HAP-1 (cell line): ENCODE measurements at regions not wholly inside any gene's neighbourhood (a gene's known extent, or its start where the extent isn't known, plus 50 kb on each side); places are given as distances from the start of the nearest gene placed in this dataset.

ENCODE experiments used
- DNase-seq, 2 experiments: peaks; one replicate each; pipeline ENCODE4 v3.0.0-alpha.2; 2016 to 2020; ENCODE audit warnings: low spot score in 2 of 2
- H3K27me3 ChIP-seq: fragments of 250-450 bp; sonication (Bioruptor Pico); 2 replicates; pipeline ENCODE4 v1.5.1; 2020; ENCODE audit warnings: low read depth, mild to moderate bottlenecking, moderate library complexity
- H3K36me3 ChIP-seq: fragments of 250-450 bp; sonication (Bioruptor Pico); replicated peaks from 2 replicates; pipeline ENCODE4 v1.5.1; 2020; ENCODE audit warnings: mild to moderate bottlenecking
- H3K4me1 ChIP-seq: fragments of 250-450 bp; sonication (Bioruptor Pico); 2 replicates; pipeline ENCODE4 v1.5.1; 2020; ENCODE audit warnings: mild to moderate bottlenecking
- H3K4me3 ChIP-seq: fragments of 250-450 bp; sonication (Bioruptor Pico); 2 replicates; pipeline ENCODE4 v1.5.1; 2020; ENCODE audit warnings: mild to moderate bottlenecking, moderate library complexity
- H3K9me3 ChIP-seq: fragments of 250-450 bp; sonication (Bioruptor Pico); 2 replicates; pipeline ENCODE4 v1.5.1; 2020; ENCODE audit warnings: mild to moderate bottlenecking, moderate library complexity
- in situ Hi-C: fragments of 300-500 bp; cut with MboI; formaldehyde crosslinking; loops from 3 replicates; pipeline ENCODE4 v1.14.3; 2020; ENCODE audit warnings: low sequenced_read_pairs, inconsistent platforms, mixed read lengths

DNA sequence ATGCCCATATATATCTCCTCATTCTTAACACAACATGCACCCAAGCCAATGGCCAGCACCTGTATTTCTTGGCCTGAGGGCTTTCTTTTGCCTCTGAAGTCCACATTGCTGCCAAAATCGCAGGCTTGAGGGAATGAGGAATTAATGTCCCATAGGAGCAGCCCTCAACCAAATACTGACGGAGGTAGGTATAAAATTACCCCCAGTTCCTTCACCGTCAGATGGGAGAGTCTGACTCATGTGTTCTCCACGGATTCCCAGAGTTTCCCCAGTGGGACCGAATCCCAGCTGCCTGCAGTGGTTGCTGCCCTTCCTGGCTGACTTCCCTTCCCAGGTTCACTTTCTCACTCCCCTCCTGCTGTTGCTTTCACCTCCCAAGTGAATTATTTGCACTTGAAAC is 602.2 kb upstream of the NOX3 start:
- H3K4me1 ChIP-seq, result no peaks in the 10 kb centered on the region
- no peaks in the 10 kb centered on the region for H3K36me3 ChIP-seq
- H3K4me3 ChIP-seq, result no peak overlapping the region
- DNase-seq, result no peak
- in situ Hi-C loops, result no loop called here
- no peaks in the 10 kb centered on the region for H3K27me3 ChIP-seq
- no peaks in the 10 kb centered on the region for H3K9me3 ChIP-seq

DNA sequence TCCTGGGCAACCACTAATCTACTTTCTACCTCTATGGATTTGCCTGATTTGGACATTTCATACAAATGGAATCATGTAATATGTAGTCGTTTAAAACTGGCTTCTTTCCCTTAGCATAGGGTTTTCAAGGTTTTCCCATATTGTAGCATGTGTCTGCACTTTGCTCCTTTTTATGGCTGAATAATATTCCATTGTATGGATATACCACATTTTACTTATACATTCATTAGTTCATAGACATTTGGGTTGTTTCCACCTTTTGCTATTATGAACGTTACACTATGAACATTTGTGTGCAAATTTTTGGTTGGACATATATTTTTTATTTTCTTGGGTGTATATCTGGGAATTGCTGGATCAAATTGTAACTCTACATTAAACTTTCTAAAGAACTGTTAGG is 600.4 kb upstream of the NOX3 start:
- no peaks in the 10 kb centered on the region for H3K9me3 ChIP-seq
- H3K36me3 ChIP-seq, result no peaks in the 10 kb centered on the region
- in situ Hi-C loops, result no loop called here
- H3K27me3 ChIP-seq, result no peaks in the 10 kb centered on the region
- no peak for DNase-seq
- H3K4me1 ChIP-seq, result no peaks in the 10 kb centered on the region
- no peak overlapping the region for H3K4me3 ChIP-seq

DNA sequence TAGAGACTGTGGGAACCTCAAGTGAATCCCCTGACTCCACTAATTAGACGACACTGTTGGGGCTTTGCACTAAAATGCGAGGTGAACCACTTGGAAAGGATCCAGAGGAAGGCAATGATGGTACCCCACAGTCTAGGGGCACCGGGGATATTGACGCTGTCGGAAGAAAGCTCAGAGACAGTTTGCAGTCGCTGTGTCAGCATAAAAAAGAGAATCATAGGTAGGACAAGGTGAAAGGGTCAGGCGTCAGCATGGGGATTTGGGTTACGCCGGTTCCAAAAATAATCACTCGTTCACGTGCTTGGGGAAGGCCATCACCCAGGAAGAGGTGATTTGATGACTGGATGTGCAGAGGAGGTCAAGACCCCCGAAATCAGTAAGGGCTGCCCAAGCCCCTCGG is 598.0 kb upstream of the NOX3 start:
- Histone ChIP-seq H3K4me1 (no peaks in the 10 kb centered on the region), H3K27me3 (no peaks in the 10 kb centered on the region), H3K36me3 (no peaks in the 10 kb centered on the region), H3K9me3 (no peaks in the 10 kb centered on the region), H3K4me3 (no peak overlapping the region)
- in situ Hi-C loops, result no loop called here
- DNase-seq, result no peak

DNA sequence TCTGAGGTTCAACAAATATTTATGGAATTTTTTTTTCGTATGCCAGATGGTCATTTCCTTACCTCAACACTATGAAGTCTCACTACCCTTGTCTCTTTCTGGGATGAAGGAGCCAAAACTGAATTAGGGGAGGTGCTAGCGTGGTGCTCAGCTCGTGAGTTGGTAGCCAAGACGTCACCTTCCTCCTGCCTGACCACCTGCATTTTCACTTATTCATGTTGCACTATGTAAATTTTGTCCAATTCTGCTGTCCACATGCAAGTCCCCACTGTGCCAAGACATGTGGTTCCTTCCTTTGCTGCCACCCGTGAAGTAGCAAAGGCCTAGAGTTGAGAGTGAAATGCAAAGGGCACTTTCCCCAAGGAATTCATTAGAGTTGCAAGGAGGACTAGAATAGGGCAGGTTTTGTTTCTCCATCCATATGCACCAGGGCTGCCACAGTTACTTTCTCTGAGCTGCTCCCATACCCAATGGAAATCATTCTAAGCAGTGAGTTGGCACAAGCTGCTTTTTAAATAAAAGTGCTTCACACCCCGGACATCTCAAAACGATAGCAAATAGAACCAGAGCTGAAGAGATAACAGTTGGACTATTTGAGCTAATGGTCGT is 591.3 kb upstream of the NOX3 start:
- H3K4me3 ChIP-seq, result no peak overlapping the region
- H3K36me3 ChIP-seq, result no peaks in the 10 kb centered on the region
- DNase-seq, result no peak
- in situ Hi-C loops, result no loop called here
- no peaks in the 10 kb centered on the region for H3K4me1 ChIP-seq
- no peaks in the 10 kb centered on the region for H3K27me3 ChIP-seq
- no peaks in the 10 kb centered on the region for H3K9me3 ChIP-seq

DNA sequence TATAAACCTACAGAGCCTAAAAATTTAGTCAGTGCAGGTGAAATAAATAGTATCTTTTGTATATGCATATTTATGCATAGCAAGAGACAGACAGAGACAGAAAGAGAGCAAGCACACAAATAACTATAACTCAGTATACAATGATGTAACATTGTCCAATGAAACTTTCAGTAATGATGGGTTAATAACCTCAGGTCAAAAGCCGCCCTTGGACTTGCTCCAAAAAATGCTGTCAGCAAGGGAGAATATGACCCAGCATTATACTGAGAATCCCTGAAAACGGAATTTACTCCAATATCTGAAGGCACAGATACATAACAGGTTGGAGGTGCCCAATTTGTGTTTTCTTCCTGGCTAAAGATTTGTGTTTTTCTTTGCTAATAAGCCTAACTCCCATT is 590.6 kb upstream of the NOX3 start:
- H3K9me3 ChIP-seq, result no peaks in the 10 kb centered on the region
- in situ Hi-C loops, result no loop called here
- no peaks in the 10 kb centered on the region for H3K27me3 ChIP-seq
- no peaks in the 10 kb centered on the region for H3K36me3 ChIP-seq
- H3K4me1 ChIP-seq, result no peaks in the 10 kb centered on the region
- H3K4me3 ChIP-seq, result no peak overlapping the region
- no peak for DNase-seq

DNA sequence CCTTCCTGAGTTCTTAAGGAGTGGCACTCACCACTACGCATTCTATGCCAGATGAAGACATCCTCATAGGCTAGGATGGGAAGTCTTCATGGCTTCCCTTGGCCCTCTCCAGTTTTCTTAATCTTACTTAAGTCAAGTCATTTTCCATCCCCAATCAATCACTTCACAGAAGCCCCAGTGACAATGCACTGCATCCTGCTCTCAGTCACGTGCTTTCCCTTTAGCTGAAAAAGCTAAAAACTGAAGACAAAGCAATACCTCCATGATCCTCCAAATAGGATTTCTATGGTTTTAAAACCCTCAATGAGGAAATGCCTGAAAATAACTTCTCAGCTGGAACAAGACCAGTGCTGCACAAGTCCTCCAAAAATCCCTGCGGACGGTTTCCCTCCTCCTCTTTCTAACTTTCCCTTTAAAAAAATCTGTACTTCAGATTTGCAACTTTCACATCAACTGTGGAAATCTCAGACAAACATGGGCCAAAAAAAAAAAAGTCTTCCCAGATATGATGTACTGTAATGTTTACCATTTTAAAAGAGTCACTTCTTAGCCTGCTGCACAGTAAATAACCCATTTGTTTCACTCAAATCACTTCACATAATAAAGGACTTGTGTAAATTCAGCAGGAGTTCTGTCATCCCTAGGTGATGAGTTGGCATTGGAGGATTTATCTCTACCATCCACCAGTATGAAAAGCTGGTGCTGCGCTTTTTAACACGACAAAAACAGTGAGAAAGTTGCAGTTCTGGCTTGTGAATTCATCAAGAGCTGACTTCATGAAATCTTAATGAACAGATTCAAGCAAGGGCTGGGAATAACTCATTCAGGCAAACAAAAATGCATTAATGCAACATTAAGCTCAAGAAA is 590.0 kb upstream of the NOX3 start:
- in situ Hi-C loops, result no loop called here
- Histone ChIP-seq H3K4me1 (no peaks in the 10 kb centered on the region), H3K9me3 (no peaks in the 10 kb centered on the region), H3K27me3 (no peaks in the 10 kb centered on the region), H3K36me3 (no peaks in the 10 kb centered on the region), H3K4me3 (no peak overlapping the region)
- DNase-seq, result no peak

DNA sequence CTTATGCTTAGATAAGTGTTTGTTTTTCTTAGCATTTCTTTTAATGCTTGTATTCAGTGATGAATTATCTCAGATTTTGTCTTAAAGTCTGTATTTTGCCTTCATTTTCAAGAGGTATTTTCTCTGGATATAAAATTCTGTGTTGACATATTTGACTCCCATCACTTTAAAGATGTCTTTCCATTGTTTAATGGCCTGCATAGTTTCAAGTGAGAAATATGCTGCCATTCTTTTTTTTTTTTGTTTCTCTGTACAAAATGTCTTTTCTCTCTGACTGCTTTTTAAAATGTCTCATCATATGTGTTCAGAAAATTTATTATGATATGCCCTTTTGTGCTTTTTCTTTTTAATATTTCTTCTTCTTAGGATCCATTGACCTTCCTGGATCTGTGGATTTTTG is 578.0 kb upstream of the NOX3 start:
- DNase-seq, result no peak
- peaks cover 2% of the 10 kb centered on the region for H3K9me3 ChIP-seq
- no peak overlapping the region for H3K4me3 ChIP-seq
- in situ Hi-C loops, result no loop called here
- no peaks in the 10 kb centered on the region for H3K4me1 ChIP-seq
- no peaks in the 10 kb centered on the region for H3K36me3 ChIP-seq
- no peaks in the 10 kb centered on the region for H3K27me3 ChIP-seq

DNA sequence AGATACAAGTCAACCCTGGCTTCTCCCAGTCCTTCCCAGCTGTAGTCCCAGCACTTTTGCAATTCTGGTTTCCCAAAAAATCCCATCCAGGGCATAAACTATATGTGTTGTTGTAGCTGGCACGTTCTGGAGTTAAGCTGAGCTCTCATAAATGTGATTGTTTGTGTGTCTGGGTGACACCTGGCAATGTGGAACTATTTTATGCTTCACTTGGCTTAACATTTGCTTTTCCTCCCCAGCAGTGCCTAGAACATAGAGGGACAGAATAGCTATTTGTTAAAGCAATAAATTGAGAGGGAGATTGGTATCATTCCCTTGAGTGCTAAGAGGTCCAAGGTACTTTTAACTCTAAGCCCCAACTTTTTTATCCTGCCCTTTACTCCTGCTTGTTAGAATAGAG is 575.9 kb upstream of the NOX3 start:
- no peaks in the 10 kb centered on the region for H3K27me3 ChIP-seq
- no peak overlapping the region for H3K4me3 ChIP-seq
- H3K9me3 ChIP-seq, result peaks cover 2% of the 10 kb centered on the region
- H3K4me1 ChIP-seq, result no peaks in the 10 kb centered on the region
- DNase-seq, result no peak
- no peaks in the 10 kb centered on the region for H3K36me3 ChIP-seq
- in situ Hi-C loops, result no loop called here

DNA sequence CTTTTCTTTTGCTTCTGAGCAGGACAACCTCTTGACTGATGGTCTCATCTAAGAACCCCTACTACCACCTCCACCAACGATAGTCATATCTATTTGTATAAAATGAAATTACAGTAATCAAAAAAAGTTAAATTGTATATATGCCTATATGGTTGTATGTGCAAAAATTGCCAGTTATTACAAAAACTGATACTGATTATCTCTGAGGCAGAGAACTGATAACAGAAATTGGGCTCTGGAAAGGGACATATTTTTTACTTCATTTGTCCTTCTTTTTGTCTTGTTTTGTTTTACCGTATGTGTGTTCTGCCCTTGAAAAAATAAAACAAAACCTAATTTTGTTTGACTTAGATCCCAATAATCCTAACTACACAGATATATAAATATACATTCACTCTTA is 574.4 kb upstream of the NOX3 start:
- Histone ChIP-seq H3K4me1 (no peaks in the 10 kb centered on the region), H3K36me3 (no peaks in the 10 kb centered on the region), H3K27me3 (no peaks in the 10 kb centered on the region), H3K4me3 (no peak overlapping the region), H3K9me3 (peaks cover 2% of the 10 kb centered on the region)
- DNase-seq, result no peak
- in situ Hi-C loops, result no loop called here

DNA sequence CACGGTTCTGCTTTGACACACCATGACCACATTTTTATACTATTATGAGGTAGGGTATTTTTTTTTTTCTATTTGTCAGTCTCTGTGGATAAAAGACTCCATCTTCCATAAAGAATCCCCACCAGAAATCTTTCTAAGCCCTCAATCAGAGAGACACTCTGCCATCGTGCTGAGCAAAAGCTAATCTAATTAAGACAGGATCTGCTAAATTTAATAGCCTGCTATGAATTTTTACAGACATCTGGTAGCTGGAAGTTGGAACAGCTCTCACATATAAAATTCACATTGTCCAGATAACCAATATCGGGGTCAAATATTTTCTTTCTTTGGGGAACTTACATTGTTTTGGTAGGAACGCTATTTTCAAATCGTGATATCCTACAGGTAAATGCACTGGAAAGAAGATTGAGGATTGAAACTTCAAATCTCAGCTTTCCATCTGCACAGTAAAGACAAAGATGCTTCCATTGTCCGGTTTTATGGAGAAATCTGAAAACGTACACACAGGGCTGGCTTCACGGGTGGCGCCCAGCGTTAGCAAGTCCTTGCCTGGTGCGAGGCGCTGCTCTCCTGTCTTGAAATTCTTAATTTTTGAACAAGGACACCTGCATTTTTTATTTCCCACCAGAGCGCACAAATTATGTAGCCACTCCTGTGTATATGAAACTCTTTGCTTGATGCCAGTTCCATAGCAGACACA is 573.8 kb upstream of the NOX3 start:
- Histone ChIP-seq H3K4me3 (no peak overlapping the region), H3K9me3 (peaks cover 2% of the 10 kb centered on the region), H3K36me3 (no peaks in the 10 kb centered on the region), H3K27me3 (no peaks in the 10 kb centered on the region), H3K4me1 (no peaks in the 10 kb centered on the region)
- DNase-seq, result no peak
- in situ Hi-C loops, result no loop called here

DNA sequence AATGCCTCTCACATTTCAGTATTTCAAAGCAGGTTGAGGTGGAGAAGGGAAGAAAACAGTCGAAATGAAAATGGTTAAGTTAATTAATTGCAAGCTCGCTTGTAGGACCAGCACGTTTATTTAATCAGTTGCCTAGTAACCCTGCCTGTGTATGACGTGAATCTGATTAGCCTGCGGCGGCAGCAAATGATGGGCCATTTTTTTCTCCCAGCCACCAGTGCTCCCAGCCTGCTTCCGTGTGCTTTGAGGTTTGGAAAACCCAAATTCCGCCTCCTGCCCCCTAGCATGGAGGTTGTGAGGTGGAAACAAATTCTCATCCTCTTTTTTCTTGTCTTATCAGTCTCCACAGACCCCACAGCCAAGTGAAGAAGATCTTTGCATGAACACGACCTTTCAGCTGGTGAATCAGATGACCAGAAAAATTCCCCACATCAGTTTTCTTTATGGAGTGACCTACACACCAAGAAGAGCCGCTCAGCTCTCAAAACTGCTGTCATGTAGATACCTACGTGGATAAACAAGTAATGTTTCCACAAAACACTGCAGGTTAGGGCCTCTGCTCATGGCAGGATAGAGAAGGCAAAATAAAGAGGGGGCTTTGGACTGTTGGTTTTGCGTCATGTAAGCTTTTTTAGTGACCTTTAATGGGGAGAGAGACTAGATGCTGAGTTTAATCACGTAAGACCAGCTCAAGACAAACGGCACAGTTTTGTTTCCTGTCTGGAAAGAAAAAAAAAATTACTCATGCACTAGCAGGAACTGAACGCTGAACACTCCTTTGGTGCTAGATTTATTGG is 572.9 kb upstream of the NOX3 start:
- peaks cover 2% of the 10 kb centered on the region; the same call in 1 of the 2 replicates for H3K9me3 ChIP-seq
- H3K36me3 ChIP-seq, result no peaks in the 10 kb centered on the region
- in situ Hi-C loops, result no loop called here
- no peak overlapping the region for H3K4me3 ChIP-seq
- H3K4me1 ChIP-seq, result no peaks in the 10 kb centered on the region
- H3K27me3 ChIP-seq, result no peaks in the 10 kb centered on the region
- no peak for DNase-seq

DNA sequence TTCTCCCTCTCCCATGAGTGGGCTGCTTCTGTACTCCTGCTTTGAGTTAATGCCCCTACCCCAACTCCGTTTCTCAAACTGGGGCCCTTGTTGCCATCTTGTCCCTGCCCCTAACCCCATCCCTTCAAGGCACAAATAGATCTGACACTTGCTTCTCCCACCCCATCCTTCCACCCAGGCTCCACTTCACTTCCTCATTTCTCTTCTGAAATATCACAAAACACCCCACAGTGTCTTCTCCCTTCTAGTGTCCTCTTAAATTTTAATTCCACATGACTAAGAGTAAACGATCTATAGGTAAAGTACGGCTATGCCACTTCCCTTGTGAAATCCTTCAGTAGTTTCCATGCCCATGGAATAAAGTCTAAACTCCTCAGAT is 571.6 kb upstream of the NOX3 start:
- no peak for DNase-seq
- H3K9me3 ChIP-seq, result peaks cover 2% of the 10 kb centered on the region; the same call in 1 of the 2 replicates
- in situ Hi-C loops, result no loop called here

DNA sequence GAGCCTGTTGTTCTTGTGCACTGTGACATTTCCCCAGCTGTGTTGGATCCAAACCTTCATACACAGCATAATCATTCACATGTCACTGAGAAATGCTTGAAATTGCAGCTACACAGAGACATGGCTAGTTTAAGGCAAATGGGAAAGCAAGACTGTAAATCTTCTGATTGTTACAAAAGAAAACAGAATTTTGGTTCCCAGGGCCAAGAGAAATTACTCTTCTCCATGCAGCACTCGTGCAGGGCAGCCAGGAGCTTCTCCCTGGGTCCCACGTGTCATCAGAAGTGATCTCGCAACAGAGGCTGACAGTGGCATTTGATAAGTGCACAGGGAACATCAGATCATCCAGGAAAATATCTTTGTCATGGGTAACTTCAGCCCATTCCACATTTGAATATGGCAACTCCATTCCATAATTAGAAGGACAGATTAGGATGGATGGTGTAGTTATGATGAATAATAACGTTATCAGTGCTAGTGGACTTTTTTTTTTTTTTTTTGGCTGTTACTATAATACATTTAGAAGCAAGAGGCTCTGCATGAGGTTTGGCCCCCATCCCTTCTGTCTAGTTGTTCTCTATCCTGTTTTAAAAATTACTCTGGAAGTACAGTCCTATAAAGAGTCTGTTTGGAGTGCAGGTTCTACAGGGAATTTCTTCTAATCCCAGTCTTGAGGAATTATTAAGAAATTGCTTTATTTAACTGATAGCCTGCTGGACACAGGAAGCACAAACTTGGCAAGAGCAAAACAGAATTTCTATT is 571.0 kb upstream of the NOX3 start:
- in situ Hi-C loops, result no loop called here
- no peak overlapping the region for H3K4me3 ChIP-seq
- H3K36me3 ChIP-seq, result no peaks in the 10 kb centered on the region
- no peaks in the 10 kb centered on the region for H3K27me3 ChIP-seq
- no peak for DNase-seq
- H3K4me1 ChIP-seq, result no peaks in the 10 kb centered on the region
- no peaks in the 10 kb centered on the region for H3K9me3 ChIP-seq

More for the DNA sequence above, 571.6 kb upstream of the NOX3 start:
- Histone ChIP-seq H3K36me3 (no peaks in the 10 kb centered on the region), H3K27me3 (no peaks in the 10 kb centered on the region), H3K4me3 (no peak overlapping the region), H3K4me1 (no peaks in the 10 kb centered on the region)
